Adrenal gland (tissue), 5 donors: ENCODE measurements at regions not wholly inside any gene's neighbourhood (a gene's known extent, or its start where the extent isn't known, plus 50 kb on each side); places are given as distances from the start of the nearest gene placed in this dataset.

Experiments
- CTCF ChIP-seq, 6 experiments: fragments of 450-650 bp in 4 of 6; fragments of 200-600 bp in 2 of 6; sonication (generic) in 1 of 6; IDR thresholded peaks; 1 replicate in 5 of 6; 2 replicates in 1 of 6; pipeline versions ENCODE4 v1.5.1 to v1.8.0; 2016 to 2021; ENCODE audit warnings: antibody characterized with exemption in 6 of 6, mild to moderate bottlenecking in 2 of 6, moderate library complexity in 1 of 6
- POLR2A ChIP-seq, 2 donors: fragments of 450-650 bp; IDR thresholded peaks; one replicate each; pipeline ENCODE4 v1.6.1; 2017; ENCODE audit warnings: antibody characterized with exemption in 2 of 2, mild to moderate bottlenecking in 2 of 2, moderate library complexity in 1 of 2
- donor health status: DM: no; HTN: no; CAD: no.

DNA sequence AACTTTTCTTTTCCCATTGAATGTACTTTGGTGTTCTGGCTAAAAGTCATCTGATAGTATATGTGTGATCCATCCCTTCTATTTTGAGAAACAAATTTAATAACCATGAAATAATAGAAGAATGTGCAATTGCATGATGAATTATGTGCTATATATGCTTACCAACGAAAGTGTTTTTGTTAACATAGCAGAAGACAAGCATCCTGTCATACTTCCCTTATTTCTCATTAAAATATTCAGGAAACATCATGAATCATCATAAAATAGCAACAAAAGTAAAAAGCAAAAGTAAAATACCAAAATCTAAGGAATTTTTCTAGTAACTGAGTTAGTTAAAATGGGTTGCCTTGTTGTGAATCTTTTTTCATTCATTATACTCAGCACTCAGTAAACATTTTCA, 409.0 kb upstream of the PDE3A start:
- TF ChIP-seq CTCF (IDR thresholded peaks at IDR 0.05) (no peak), POLR2A (IDR thresholded peaks at IDR 0.05) (no peak)
